IMR-90 (cell line): ENCODE measurements at regions not wholly inside any gene's neighbourhood (a gene's known extent, or its start where the extent isn't known, plus 50 kb on each side); places are given as distances from the start of the nearest gene placed in this dataset.

Experiments used
- ATAC-seq: fragments of 200-7000 bp; cut with Tn5 transposase; 2 replicates; pipeline ENCODE4 v1.9.1; 2020; ENCODE audit warnings: low read depth, mild to moderate bottlenecking, moderate library complexity
- BruUV-seq: library from RNA; stranded (reverse); fragments of 400-500 nt; replicated peaks from 2 replicates; lab custom pipeline; 2021; lab: Mats Ljungman, UMichigan
- CTCF ChIA-PET: fragments of 300-600 bp; formaldehyde crosslinking; extraction: SDS; loops from one replicate; lab custom pipeline; 2021; ENCODE audit warnings: antibody characterized with exemption; lab: Yijun Ruan, JAX
- POLR2A ChIA-PET: fragments of 300-600 bp; sonication (Branson Sonifier 250); formaldehyde crosslinking; loops from one replicate; lab custom pipeline; 2022; ENCODE audit warnings: antibody characterized with exemption; ENCODE audit not compliant: unreplicated experiment; lab: Charles Lee
- DNase-seq: peaks from one replicate; pipeline ENCODE4 v3.0.0; 2013
- H2AFZ ChIP-seq: replicated peaks from 2 replicates; pipeline ENCODE3; 2013; ENCODE audit warnings: low read length, mild to moderate bottlenecking; ENCODE audit not compliant: poor library complexity
- H2AK5ac ChIP-seq: 2 replicates; pipeline ENCODE4 v1.6.1; 2013; ENCODE audit warnings: low read depth, low read length, inconsistent platforms
- H2AK9ac ChIP-seq: replicated peaks from 2 replicates; pipeline ENCODE3; 2013; ENCODE audit warnings: mild to moderate bottlenecking, low read depth, low read length, moderate library complexity; ENCODE audit not compliant: poor library complexity
- H2BK120ac ChIP-seq: 2 replicates; pipeline ENCODE4 v1.6.1; 2013; ENCODE audit warnings: low read depth, low read length, inconsistent platforms
- H2BK15ac ChIP-seq: 3 replicates; pipeline ENCODE4 v1.6.1; 2013; ENCODE audit warnings: low read depth, low read length, inconsistent platforms
- H2BK20ac ChIP-seq: 2 replicates; pipeline ENCODE4 v1.6.1; 2013; ENCODE audit warnings: low read depth, mild to moderate bottlenecking, inconsistent platforms, low read length, moderate library complexity
- H2BK5ac ChIP-seq: 2 replicates; pipeline ENCODE4 v1.6.1; 2013; ENCODE audit warnings: mild to moderate bottlenecking, low read depth, low read length, inconsistent platforms; ENCODE audit not compliant: poor library complexity, severe bottlenecking
- H3K14ac ChIP-seq: replicated peaks from 2 replicates; pipeline ENCODE4 v1.6.1; 2013; ENCODE audit warnings: low read depth, low read length, inconsistent platforms
- H3K18ac ChIP-seq: 2 replicates; pipeline ENCODE4 v1.6.1; 2013; ENCODE audit warnings: low read depth, low read length, control low read depth
- H3K23ac ChIP-seq: 2 replicates; pipeline ENCODE4 v1.6.1; 2013; ENCODE audit warnings: low read depth, low read length, inconsistent platforms
- H3K27ac ChIP-seq: 2 replicates; pipeline ENCODE4 v1.5.1; 2013; ENCODE audit warnings: mild to moderate bottlenecking, control low read depth, low read length; ENCODE audit not compliant: insufficient read depth
- H3K27me3 ChIP-seq: 2 replicates; pipeline ENCODE4 v1.6.1; 2013; ENCODE audit warnings: low read length; ENCODE audit not compliant: control insufficient read depth, insufficient read depth
- H3K36me3 ChIP-seq: 2 replicates; pipeline ENCODE4 v1.6.1; 2013; ENCODE audit warnings: low read length, mixed read lengths; ENCODE audit not compliant: control insufficient read depth, insufficient read depth
- H3K4ac ChIP-seq: 2 replicates; pipeline ENCODE4 v1.6.1; 2013; ENCODE audit warnings: low read depth, low read length, inconsistent platforms
- H3K4me1 ChIP-seq: 2 replicates; pipeline ENCODE4 v1.6.1; 2013; ENCODE audit warnings: low read length, mixed read lengths; ENCODE audit not compliant: control insufficient read depth, insufficient read depth
- H3K4me2 ChIP-seq: 2 replicates; pipeline ENCODE4 v1.6.1; 2013; ENCODE audit warnings: low read depth, mild to moderate bottlenecking, control low read depth, low read length, moderate library complexity
- H3K4me3 ChIP-seq: 2 replicates; pipeline ENCODE4 v1.5.1; 2013; ENCODE audit warnings: low read depth, mild to moderate bottlenecking, control low read depth, low read length, moderate library complexity; ENCODE audit not compliant: insufficient read depth
- H3K56ac ChIP-seq: 2 replicates; pipeline ENCODE4 v1.6.1; 2013; ENCODE audit warnings: low read length, inconsistent platforms; ENCODE audit not compliant: insufficient read depth; ENCODE audit errors: extremely low read depth
- H3K79me1 ChIP-seq, 2 experiments: 2 replicates each; pipeline ENCODE4 v1.6.1; 2013; ENCODE audit warnings: low read length in 2 of 2, inconsistent platforms in 1 of 2, low read depth in 1 of 2
- H3K9ac ChIP-seq: 2 replicates; pipeline ENCODE4 v1.6.1; 2013; ENCODE audit warnings: low read depth, low read length, control low read depth
- H3K9me1 ChIP-seq: 2 replicates; pipeline ENCODE4 v1.6.1; 2013; ENCODE audit warnings: low read length, inconsistent platforms; ENCODE audit not compliant: insufficient read depth
- H3K9me3 ChIP-seq: 2 replicates; pipeline ENCODE4 v1.6.1; 2013; ENCODE audit warnings: low read length; ENCODE audit not compliant: control insufficient read depth, insufficient read depth
- H4K20me1 ChIP-seq: 2 replicates; pipeline ENCODE4 v1.6.1; 2013; ENCODE audit warnings: low read length, inconsistent platforms; ENCODE audit not compliant: insufficient read depth
- H4K5ac ChIP-seq: 2 replicates; pipeline ENCODE4 v1.6.1; 2013; ENCODE audit warnings: mild to moderate bottlenecking, low read depth, low read length, control low read depth
- H4K8ac ChIP-seq, 2 experiments: 2 replicates each; pipeline ENCODE4 v1.6.1; 2013; ENCODE audit warnings: low read depth in 2 of 2, low read length in 2 of 2, control low read depth in 1 of 2, inconsistent platforms in 1 of 2
- H4K91ac ChIP-seq: 2 replicates; pipeline ENCODE4 v1.6.1; 2013; ENCODE audit warnings: low read depth, low read length, inconsistent platforms; ENCODE audit not compliant: insufficient read depth
- BHLHE40 ChIP-seq: fragments of 150-350 bp; IDR thresholded peaks from 2 replicates; pipeline ENCODE4 v1.6.1; 2016; ENCODE audit warnings: mild to moderate bottlenecking, low read depth, low read length
- CEBPB ChIP-seq: IDR thresholded peaks from 2 replicates; pipeline ENCODE4 v1.6.1; 2012; ENCODE audit warnings: low read depth, low read length, improper control_type of control experiment
- CHD1 ChIP-seq: IDR thresholded peaks from 2 replicates; pipeline ENCODE4 v1.6.1; 2012; ENCODE audit warnings: low read depth, low read length, improper control_type of control experiment
- FOS ChIP-seq: fragments of 150-350 bp; IDR thresholded peaks from 2 replicates; pipeline ENCODE4 v1.6.1; 2016; ENCODE audit warnings: low read depth, low read length
- MAFK ChIP-seq: IDR thresholded peaks from 2 replicates; pipeline ENCODE4 v1.6.1; 2012; ENCODE audit warnings: low read depth, low read length, improper control_type of control experiment
- MAZ ChIP-seq: IDR thresholded peaks from 2 replicates; pipeline ENCODE4 v1.6.1; 2012; ENCODE audit warnings: low read depth, mild to moderate bottlenecking, low read length, improper control_type of control experiment, moderate library complexity, borderline replicate concordance
- MXI1 ChIP-seq: IDR thresholded peaks from 2 replicates; pipeline ENCODE4 v1.6.1; 2012; ENCODE audit warnings: low read depth, mild to moderate bottlenecking, low read length, moderate library complexity, borderline replicate concordance
- NFE2L2 ChIP-seq: fragments of 150-350 bp; IDR thresholded peaks from 2 replicates; pipeline ENCODE4 v1.6.1; 2016; ENCODE audit warnings: low read depth, mild to moderate bottlenecking, low read length
- POLR2A ChIP-seq: IDR thresholded peaks from 2 replicates; pipeline ENCODE4 v1.6.1; 2012; ENCODE audit warnings: mild to moderate bottlenecking, low read depth, low read length
- RAD21 ChIP-seq: IDR thresholded peaks from 2 replicates; pipeline ENCODE4 v1.6.1; 2012; ENCODE audit warnings: low read length, improper control_type of control experiment
- RCOR1 ChIP-seq: IDR thresholded peaks from 2 replicates; pipeline ENCODE4 v1.6.1; 2012; ENCODE audit warnings: mild to moderate bottlenecking, low read length, improper control_type of control experiment; ENCODE audit not compliant: insufficient replicate concordance
- RFX5 ChIP-seq: IDR thresholded peaks from 2 replicates; pipeline ENCODE4 v1.8.0; 2012; ENCODE audit warnings: low read depth, mild to moderate bottlenecking, low read length, moderate library complexity
- SMC3 ChIP-seq: fragments of 150-350 bp; IDR thresholded peaks from 2 replicates; pipeline ENCODE4 v1.6.1; 2016; ENCODE audit warnings: low read depth, mild to moderate bottlenecking, antibody characterized with exemption, low read length, moderate library complexity
- WGBS, 2 experiments: methylation state at CpG; one replicate each; pipeline versions ENCODE4 v1.1.5 to v1.1.7; 2013; ENCODE audit warnings: missing lambda C conversion rate in 2 of 2; ENCODE audit not compliant: insufficient read length in 1 of 2; ENCODE audit errors: extremely low coverage in 2 of 2; 5-methylcytosine and 5-hydroxymethylcytosine counted together
- dilution Hi-C: fragments of 300-500 bp; cut with HindIII; formaldehyde crosslinking; loops from one replicate; pipeline ENCODE4 v1.14.3; 2018; ENCODE audit warnings: low sequenced_read_pairs; ENCODE audit not compliant: unreplicated experiment
- in situ Hi-C: fragments of 300-500 bp; cut with MboI; formaldehyde crosslinking; loops from 3 replicates; pipeline ENCODE4 v1.14.3; 2019; ENCODE audit warnings: low sequenced_read_pairs, inconsistent platforms, mixed read lengths
- intact Hi-C: fragments of 100-400 bp; cut with micrococcal nuclease; formaldehyde crosslinking; loops from 2 replicates; pipeline ENCODE4 v1.10.0; 2022
- TF ChIP-seq, protein P1 (sequence below): fragments of 150-350 bp; IDR thresholded peaks from 2 replicates; pipeline ENCODE4 v1.6.1; 2017; ENCODE audit warnings: mild to moderate bottlenecking, antibody characterized with exemption, low read length, low read depth
- TF ChIP-seq, protein P2 (sequence below): conservative IDR thresholded peaks from 2 replicates; pipeline ENCODE4 v1.5.1; 2012; ENCODE audit warnings: mild to moderate bottlenecking, low read depth, low read length, improper control_type of control experiment
- TF ChIP-seq, protein P3 (sequence below): fragments of 150-350 bp; IDR thresholded peaks from 2 replicates; pipeline ENCODE4 v1.6.1; 2016; ENCODE audit warnings: low read depth, mild to moderate bottlenecking, low read length, moderate library complexity, borderline replicate concordance

DNA sequence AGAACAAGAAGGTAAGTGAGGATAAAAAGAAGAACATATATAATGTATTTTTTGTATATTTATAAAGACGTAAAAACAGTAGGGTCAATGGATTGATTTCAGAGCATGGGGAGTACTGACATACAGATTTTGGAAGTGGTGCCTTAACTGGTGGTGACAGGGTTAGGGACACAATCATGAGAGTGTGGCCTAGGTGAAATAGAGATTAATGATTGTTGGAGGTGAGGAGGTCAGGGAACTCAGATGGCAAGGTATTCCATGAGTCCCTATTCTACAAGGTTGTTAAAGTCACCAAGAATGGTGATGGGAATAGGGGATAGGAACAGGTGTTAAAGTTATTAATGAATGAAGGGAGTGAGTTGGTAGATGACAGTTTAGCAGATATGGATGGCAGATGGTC, 210.8 kb downstream of the SEMA6A start:
- BruUV-seq = no TSS peak
- intact Hi-C loops = loop anchor here (5.0 kb wide), 1 partner anchor 226 kb away; no protein-coding TSS in a partner anchor
- no peak for DNase-seq

More for the DNA sequence above, 210.8 kb downstream of the SEMA6A start:
- ChIA-PET CTCF (no interaction called here), POLR2A (no interaction called here)
- H2AFZ ChIP-seq = no peak overlapping the region
- H2BK5ac ChIP-seq = no peak overlapping the region
- no peaks in the 10 kb centered on the region for H3K79me1 ChIP-seq
- TF ChIP-seq BHLHE40 (no peak), RCOR1 (no peak), NFE2L2 (no peak), CHD1 (no peak), RFX5 (no peak), RAD21 (no peak), MAZ (no peak), FOS (no peak), POLR2A (no peak), CEBPB (no peak), SMC3 (no peak), MXI1 (no peak), MAFK (no peak)
- TF ChIP-seq, protein P1, sequence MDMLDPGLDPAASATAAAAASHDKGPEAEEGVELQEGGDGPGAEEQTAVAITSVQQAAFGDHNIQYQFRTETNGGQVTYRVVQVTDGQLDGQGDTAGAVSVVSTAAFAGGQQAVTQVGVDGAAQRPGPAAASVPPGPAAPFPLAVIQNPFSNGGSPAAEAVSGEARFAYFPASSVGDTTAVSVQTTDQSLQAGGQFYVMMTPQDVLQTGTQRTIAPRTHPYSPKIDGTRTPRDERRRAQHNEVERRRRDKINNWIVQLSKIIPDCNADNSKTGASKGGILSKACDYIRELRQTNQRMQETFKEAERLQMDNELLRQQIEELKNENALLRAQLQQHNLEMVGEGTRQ = no peak
- TF ChIP-seq, protein P2, sequence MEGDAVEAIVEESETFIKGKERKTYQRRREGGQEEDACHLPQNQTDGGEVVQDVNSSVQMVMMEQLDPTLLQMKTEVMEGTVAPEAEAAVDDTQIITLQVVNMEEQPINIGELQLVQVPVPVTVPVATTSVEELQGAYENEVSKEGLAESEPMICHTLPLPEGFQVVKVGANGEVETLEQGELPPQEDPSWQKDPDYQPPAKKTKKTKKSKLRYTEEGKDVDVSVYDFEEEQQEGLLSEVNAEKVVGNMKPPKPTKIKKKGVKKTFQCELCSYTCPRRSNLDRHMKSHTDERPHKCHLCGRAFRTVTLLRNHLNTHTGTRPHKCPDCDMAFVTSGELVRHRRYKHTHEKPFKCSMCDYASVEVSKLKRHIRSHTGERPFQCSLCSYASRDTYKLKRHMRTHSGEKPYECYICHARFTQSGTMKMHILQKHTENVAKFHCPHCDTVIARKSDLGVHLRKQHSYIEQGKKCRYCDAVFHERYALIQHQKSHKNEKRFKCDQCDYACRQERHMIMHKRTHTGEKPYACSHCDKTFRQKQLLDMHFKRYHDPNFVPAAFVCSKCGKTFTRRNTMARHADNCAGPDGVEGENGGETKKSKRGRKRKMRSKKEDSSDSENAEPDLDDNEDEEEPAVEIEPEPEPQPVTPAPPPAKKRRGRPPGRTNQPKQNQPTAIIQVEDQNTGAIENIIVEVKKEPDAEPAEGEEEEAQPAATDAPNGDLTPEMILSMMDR = no peak
- TF ChIP-seq, protein P3, sequence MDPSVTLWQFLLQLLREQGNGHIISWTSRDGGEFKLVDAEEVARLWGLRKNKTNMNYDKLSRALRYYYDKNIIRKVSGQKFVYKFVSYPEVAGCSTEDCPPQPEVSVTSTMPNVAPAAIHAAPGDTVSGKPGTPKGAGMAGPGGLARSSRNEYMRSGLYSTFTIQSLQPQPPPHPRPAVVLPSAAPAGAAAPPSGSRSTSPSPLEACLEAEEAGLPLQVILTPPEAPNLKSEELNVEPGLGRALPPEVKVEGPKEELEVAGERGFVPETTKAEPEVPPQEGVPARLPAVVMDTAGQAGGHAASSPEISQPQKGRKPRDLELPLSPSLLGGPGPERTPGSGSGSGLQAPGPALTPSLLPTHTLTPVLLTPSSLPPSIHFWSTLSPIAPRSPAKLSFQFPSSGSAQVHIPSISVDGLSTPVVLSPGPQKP = no peak
- H3K4me2 ChIP-seq = no peak overlapping the region
- no peak overlapping the region for H2BK15ac ChIP-seq
- no peaks in the 10 kb centered on the region for H4K20me1 ChIP-seq
- no peaks in the 10 kb centered on the region for H3K9me1 ChIP-seq
- no peaks in the 10 kb centered on the region for H3K36me3 ChIP-seq
- dilution Hi-C loops = no loop called here
- H4K91ac ChIP-seq = no peak overlapping the region
- in situ Hi-C loops = no loop called here
- no peak overlapping the region for H3K9ac ChIP-seq
- H4K5ac ChIP-seq = no peak overlapping the region
- no peak overlapping the region for H3K23ac ChIP-seq
- H3K4me3 ChIP-seq = no peak overlapping the region
- WGBS, 2 experiments = no CpG with 5 or more reads among the region's 1 CpG
- no peak overlapping the region for H3K14ac ChIP-seq
- H2BK20ac ChIP-seq = no peak overlapping the region
- H3K18ac ChIP-seq = no peak overlapping the region
- no peak overlapping the region for H3K27ac ChIP-seq
- H2BK120ac ChIP-seq = no peak overlapping the region
- H3K4me1 ChIP-seq = no peaks in the 10 kb centered on the region
- H3K4ac ChIP-seq = no peak overlapping the region
- H3K27me3 ChIP-seq = peaks cover 3% of the 10 kb centered on the region; the same call in 1 of the 2 replicates
- no peak overlapping the region for H3K56ac ChIP-seq
- H4K8ac ChIP-seq = no peak overlapping the region
- H2AK9ac ChIP-seq = no peak overlapping the region
- no peaks in the 10 kb centered on the region for H3K9me3 ChIP-seq
- ATAC-seq = no peak
- H2AK5ac ChIP-seq = no peak overlapping the region
